ENCODE measurements at regions not wholly inside any gene's neighbourhood (a gene's known extent, or its start where the extent isn't known, plus 50 kb on each side); places are given as distances from the start of the nearest gene placed in this dataset.
"Not testable (repeated sequence)": the region's sequence is repeated elsewhere in the genome, so short reads cannot be mapped to it uniquely, and the experiment has no call there.

- H3K4me3 ChIP-seq (ENCODE audit: low read depth, low read length) = no peak overlapping the region
- TF ChIP-seq, protein P1, sequence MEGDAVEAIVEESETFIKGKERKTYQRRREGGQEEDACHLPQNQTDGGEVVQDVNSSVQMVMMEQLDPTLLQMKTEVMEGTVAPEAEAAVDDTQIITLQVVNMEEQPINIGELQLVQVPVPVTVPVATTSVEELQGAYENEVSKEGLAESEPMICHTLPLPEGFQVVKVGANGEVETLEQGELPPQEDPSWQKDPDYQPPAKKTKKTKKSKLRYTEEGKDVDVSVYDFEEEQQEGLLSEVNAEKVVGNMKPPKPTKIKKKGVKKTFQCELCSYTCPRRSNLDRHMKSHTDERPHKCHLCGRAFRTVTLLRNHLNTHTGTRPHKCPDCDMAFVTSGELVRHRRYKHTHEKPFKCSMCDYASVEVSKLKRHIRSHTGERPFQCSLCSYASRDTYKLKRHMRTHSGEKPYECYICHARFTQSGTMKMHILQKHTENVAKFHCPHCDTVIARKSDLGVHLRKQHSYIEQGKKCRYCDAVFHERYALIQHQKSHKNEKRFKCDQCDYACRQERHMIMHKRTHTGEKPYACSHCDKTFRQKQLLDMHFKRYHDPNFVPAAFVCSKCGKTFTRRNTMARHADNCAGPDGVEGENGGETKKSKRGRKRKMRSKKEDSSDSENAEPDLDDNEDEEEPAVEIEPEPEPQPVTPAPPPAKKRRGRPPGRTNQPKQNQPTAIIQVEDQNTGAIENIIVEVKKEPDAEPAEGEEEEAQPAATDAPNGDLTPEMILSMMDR (IDR thresholded peaks at IDR 0.05; ENCODE audit: insufficient read depth, low read depth, low read length) = no peak
- DNase-seq (ENCODE audit: low read depth) = no peak
These were observed 90.3 kb upstream of the FRG1 start for GRCh38 chr4:189850239-189850856.

DNA sequence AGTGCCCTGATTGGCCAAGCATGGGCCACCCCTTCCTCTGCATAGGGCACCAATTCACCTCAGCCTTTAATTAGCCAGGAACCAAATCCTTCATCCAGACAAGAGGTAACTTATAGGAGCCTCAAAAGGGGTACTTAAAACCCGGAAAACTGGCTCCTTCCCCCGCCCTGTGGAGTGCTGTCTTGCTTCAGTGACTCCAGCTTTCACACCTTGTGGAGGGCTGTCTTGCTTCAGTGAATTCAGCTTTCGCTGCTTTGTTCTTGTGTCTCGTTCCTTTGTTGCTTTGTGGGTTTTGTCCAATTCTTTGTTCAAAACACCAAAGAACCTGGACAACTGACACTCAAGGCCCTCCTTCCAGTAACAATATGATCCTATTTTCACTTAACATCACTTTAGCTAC lies 82.2 kb upstream of the FRG1 start:
- TF ChIP-seq, protein P1 (IDR thresholded peaks at IDR 0.05; ENCODE audit: insufficient read depth, low read depth, low read length) = no peak
- no peak overlapping the region for H3K4me3 ChIP-seq (ENCODE audit: low read depth, low read length)
- no peak for DNase-seq (ENCODE audit: low read depth)

GRCh38 chr4:189861101-189861500 lies 79.6 kb upstream of the FRG1 start:
- DNase-seq (ENCODE audit: low read depth) = no peak
- TF ChIP-seq, protein P1 (IDR thresholded peaks at IDR 0.05; ENCODE audit: insufficient read depth, low read depth, low read length) = no peak
- H3K4me3 ChIP-seq (ENCODE audit: low read depth, low read length) = no peak overlapping the region

DNA sequence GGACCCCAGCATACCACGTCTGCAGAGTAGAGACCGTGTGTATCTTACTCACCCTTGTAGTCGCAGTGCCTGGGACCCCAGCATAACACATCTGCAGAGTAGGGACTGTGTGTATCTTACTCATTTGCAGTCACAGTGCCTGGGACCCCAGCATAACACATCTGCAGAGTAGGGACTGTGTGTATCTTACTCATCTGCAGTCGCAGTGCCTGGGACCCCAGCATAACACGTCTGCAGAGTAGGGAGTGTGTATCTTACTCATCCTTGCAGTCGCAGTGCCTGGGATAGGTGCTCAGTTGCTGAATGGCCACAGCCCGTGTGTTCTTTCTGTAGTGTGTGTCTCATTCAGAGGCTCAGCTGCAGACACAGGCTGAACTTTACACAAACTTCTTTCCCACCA lies 71.4 kb upstream of the FRG1 start:
- no peak for DNase-seq (ENCODE audit: low read depth)
- TF ChIP-seq, protein P1 (IDR thresholded peaks at IDR 0.05; ENCODE audit: insufficient read depth, low read depth, low read length) = no peak
- H3K4me3 ChIP-seq (ENCODE audit: low read depth, low read length) = no peak overlapping the region

GRCh38 chr4:189870511-189871234 lies 70.0 kb upstream of the FRG1 start:
- TF ChIP-seq, protein P1 (IDR thresholded peaks at IDR 0.05; ENCODE audit: insufficient read depth, low read depth, low read length) = no peak
- H3K4me3 ChIP-seq (ENCODE audit: low read depth, low read length) = no peak overlapping the region
- DNase-seq (ENCODE audit: low read depth) = no peak

- no peak overlapping the region for H3K4me3 ChIP-seq (ENCODE audit: low read depth, low read length)
- TF ChIP-seq, protein P1 (IDR thresholded peaks at IDR 0.05; ENCODE audit: insufficient read depth, low read depth, low read length) = no peak
- DNase-seq (ENCODE audit: low read depth) = no peak
These were observed 66.1 kb upstream of the FRG1 start for GRCh38 chr4:189874591-189874990.

GRCh38 chr4:189881190-189881589 lies 59.5 kb upstream of the FRG1 start:
- DNase-seq (ENCODE audit: low read depth); H3K4me3 ChIP-seq (ENCODE audit: low read depth, low read length): not testable (repeated sequence)

GRCh38 chr4:189888407-189888806 lies 52.3 kb upstream of the FRG1 start:
- DNase-seq (ENCODE audit: low read depth); H3K4me3 ChIP-seq (ENCODE audit: low read depth, low read length): not testable (repeated sequence)
